ENCODE measurements at regions not wholly inside any gene's neighbourhood (a gene's known extent, or its start where the extent isn't known, plus 50 kb on each side); places are given as distances from the start of the nearest gene placed in this dataset.

DNA sequence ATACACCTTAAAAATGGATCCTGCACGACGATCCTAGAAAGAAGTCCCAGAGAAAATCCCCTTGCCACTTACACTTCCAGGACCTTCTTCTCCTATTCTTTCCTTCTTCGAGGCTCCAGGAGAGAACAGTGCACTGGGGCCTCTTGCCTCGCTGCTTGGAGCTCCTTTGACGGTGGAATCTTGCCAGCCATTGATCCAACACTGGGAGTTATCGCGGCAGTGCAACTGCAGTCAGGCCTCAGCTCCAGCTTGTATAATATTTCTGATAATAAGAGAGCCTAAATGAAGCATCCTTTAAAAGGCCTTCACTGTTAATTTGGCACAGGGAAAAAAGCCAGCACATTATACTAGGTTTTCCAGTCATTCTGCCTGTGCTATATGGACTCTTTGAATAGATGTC, 216.9 kb upstream of the PARD3B start:
- DNase-seq (ENCODE audit: low spot score) (no peak), ATAC-seq (no peak)
- intact Hi-C loops (cut with DNase I): loop anchor here (10.0 kb wide), 1 partner anchor 366 kb away; no protein-coding TSS in a partner anchor

DNA sequence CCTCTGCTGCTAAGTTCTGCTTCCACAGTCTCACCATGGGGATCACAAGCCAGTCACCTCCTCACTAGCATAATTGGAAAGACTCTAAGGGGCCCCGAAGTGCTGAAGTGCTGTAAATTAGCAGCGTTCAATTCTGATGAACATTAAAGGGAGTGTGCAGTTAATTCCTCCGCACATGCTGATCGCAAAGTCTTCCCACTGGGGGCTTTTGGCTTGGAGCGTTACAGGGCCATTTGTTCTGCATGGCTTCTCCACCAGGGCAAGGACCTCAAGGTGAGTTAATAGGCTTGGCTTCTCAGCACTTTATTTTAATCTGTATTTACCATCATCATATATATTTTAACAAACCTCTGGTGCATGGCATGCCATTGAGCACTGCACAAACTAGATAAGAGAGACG, 216.3 kb upstream of the PARD3B start:
- no peak for ATAC-seq
- no peak for DNase-seq (ENCODE audit: low spot score)
- intact Hi-C loops (cut with DNase I): loop anchor here (10.0 kb wide), 1 partner anchor 366 kb away; no protein-coding TSS in a partner anchor

DNA sequence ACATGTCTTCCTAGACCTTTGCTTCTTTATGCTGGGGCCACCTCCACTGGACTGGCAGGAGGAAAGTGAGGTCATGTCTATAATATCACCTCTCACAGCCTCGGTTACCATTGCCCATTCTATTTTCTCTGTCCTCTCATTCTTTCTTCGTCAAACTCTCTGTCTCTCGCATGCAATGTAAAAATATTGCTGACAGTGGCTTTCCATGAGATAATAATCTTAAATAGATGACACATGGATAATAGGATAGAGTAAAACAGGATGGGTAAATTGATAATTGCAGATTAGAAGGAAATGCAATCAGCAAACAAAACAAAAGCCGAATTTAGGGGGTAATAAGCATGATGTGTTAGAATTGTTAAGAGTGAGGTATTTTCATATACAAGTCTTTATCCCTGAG, 215.7 kb upstream of the PARD3B start:
- intact Hi-C loops (cut with DNase I): loop anchor here (10.0 kb wide), 1 partner anchor 365 kb away; no protein-coding TSS in a partner anchor
- DNase-seq (ENCODE audit: low spot score): no peak
- ATAC-seq: no peak

DNA sequence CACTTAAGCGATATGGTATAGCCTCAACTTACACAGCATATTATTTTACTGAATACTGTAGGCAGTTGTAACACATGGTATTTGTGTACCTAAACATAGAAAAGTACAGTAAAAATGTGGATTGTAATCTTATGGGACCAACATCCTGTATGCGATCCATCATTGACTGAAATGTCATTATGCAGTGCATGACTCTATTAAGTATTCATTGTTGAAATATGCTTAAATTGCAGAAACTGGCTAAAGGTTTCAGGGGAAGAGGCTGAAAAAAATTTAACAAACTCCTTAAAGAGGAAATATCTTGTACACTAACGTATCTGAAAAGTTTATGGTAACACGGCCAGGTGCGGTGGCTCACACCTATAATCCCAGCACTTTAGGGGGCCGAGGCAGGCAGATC, 214.1 kb upstream of the PARD3B start:
- DNase-seq (ENCODE audit: low spot score): no peak
- intact Hi-C loops (cut with DNase I): loop anchor here (5.0 kb wide), 1 partner anchor 1351 kb away; the partner anchor contains the start of gene NRP2
- no peak for ATAC-seq

DNA sequence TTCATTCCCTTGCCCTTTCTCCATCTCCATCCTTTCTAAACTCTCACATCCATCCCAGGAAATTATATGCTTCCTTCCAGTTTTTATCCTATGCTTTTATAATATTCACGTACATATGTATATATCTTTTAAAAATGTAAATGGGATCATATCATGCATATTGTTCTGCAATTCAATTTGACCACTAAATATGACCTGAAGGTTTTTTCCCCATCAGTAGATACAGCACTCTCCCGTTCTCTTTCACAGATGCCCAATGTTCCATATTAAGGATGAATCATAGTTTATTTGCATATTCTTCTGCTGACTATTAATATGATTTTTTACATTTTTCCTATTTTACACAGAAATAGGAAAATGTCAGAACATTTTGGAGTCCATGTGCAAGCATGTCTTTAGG, 213.3 kb upstream of the PARD3B start:
- DNase-seq (ENCODE audit: low spot score) (no peak), ATAC-seq (no peak)
- intact Hi-C loops (cut with DNase I): loop anchor here (5.0 kb wide), 1 partner anchor 1350 kb away; the partner anchor contains the start of gene NRP2

DNA sequence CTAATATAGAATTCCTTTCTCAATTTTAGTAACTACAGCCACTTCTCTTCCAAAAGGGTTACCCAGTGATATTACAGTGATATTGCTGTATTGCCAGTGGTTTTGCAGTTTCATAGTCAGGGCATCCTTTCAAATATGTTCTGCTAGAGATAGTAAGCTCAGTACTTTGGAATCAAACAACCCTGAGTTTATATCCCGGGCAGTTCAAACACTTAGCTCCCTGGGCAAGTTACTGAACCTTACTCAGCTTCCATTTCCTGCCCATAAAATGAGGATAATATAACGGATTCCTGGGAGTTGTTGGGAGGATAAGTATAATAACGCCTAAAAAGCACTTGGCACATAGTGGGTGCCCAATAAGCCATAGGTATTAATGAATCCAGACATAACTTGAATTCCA, 212.6 kb upstream of the PARD3B start:
- ATAC-seq (no peak), DNase-seq (ENCODE audit: low spot score) (no peak)
- intact Hi-C loops (cut with DNase I): loop anchor here (5.0 kb wide), 1 partner anchor 1350 kb away; the partner anchor contains the start of gene NRP2

DNA sequence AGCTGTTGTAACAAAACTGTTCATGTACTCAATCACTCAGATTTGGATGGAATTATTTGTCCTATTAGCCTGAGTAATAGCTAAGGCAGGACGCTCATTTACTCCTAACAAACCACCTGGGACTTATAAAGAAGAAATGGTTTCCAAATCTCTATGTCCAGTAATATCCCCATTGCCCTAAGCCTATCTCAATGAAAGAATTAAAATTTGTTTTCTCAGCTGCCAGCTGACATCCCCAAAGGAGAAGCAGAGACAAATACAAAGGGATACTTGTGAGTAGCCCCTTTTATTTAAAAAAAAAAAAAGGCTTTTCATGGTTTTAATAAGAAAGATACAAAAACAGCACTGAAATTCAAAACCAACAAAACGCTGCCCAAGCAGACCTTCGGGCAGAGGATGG, 211.4 kb upstream of the PARD3B start:
- ATAC-seq: peak; percentile 91
- DNase-seq (ENCODE audit: low spot score): no peak
- intact Hi-C loops (cut with DNase I): loop anchor here (5.0 kb wide), 1 partner anchor 1348 kb away; the partner anchor contains the start of gene NRP2

DNA sequence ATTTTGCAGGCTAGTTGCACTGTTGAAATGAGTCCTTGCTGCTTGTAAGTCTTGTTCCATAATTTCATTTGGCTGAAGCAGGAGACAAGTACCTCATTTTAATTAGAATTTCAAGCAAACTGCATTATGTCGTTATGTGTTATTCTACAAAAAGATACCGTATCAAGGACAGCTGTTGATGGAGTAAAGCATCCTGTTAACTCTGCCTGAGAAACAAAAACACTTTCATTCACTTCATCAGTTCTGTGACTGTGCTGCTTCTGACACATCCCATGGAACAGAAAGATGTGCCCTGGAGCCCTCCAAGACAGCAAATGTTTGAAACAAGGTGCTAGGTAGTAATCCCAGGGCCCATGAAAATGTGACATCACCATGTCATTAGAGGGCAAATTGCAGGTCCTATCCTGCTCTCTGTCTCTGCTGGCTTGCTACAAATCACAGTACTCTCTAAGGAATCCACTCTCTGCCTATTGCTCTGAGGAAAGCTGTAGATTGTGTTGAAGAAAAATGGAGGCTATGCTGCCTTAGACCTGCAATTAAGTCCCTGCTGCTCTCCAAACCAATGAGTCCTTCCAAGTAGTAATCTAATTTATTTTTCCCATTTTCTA, 209.7 kb upstream of the PARD3B start:
- no peak for ATAC-seq
- DNase-seq (ENCODE audit: low spot score): no peak
- intact Hi-C loops (cut with DNase I): no loop called here

DNA sequence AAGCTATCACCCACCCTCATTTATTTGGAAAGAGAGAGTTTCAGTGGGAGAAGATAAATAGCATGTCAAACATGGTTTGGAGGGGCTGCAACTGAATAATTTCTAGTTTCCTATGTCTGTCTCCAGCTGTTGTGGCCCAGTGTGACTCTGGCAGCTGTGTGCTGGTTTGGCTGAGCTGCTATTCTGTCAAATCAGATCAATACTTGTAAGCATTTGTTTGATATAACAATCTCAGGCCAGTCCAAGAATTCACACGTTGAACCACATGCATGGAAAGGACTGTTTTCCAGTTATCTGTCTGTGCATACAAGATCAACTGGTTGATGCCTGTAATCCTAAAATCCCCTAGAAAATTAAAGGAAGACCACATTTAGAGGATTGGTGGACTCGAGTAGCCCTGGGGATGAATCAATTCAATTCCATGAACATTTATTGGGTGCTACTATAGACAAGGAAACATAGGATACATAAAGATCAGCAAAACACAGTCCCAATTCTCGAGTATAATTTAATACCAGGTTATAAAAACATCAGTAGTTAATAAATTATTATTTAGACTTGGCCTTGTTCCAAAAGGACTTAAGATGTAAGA, 209.0 kb upstream of the PARD3B start:
- no peak for DNase-seq (ENCODE audit: low spot score)
- no peak for ATAC-seq
- intact Hi-C loops (cut with DNase I): no loop called here

DNA sequence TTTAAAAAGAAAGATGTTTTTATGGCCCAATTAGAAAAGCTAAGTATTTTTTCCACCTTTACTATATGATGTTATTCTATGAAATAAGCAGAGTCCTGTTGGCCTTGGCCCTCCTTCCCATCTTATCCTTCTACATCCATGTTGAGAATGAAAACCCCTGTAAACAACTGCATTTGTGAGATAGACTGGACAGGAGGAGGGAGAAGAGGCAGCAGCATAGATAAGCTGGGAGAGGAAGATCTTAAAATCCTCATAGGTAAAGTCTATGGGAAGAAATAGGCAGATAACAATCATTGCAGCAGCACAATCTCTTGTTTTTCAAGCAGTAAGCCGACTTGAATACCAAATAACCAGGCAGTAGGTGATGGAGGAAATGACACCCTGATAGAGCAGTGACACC, 207.6 kb upstream of the PARD3B start:
- ATAC-seq: no peak
- no peak for DNase-seq (ENCODE audit: low spot score)
- intact Hi-C loops (cut with DNase I): no loop called here

DNA sequence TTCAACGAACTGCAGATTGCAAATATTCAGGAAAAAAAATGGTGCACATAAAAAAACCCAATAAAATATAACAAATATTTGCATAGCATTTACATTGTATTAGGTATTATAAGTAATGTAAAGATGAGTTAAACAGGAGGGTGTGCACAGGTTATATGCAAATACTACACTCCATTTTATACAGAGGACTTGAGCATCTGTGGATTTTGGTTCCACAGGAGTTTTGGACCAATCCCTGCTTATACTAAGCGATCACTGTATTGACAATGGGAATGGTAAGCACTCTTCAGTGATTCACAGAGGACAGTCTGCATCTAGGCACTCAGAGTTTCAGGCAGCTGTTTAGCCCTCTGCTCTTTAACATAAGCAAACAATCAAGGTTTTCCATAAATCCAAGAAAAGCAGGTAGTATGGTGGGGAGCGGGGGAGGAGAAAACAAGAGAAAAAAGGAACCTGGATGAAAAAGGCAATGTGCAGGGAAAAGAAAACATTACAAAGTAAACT, 206.0 kb upstream of the PARD3B start:
- intact Hi-C loops (cut with DNase I): no loop called here
- no peak for ATAC-seq
- no peak for DNase-seq (ENCODE audit: low spot score)

DNA sequence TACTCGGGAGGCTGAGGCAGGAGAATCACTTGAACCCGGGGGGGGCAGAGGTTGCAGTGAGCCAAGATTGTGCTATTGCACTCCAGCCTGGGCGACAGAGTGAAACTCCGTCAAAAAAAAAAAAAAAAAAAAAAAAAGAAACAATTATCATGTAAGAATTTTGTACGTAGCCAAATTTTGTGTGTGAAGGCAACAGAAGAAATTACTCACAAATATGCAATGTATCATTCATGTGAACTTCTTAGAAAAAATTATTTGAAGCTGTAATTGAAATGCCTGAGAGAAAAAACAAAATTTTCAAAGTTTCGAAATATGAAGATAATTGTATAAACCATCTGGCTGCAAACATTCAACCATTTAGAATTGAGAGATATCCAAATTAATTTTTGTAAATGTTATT, 204.8 kb upstream of the PARD3B start:
- intact Hi-C loops (cut with DNase I): no loop called here
- no peak for DNase-seq (ENCODE audit: low spot score)
- no peak for ATAC-seq

DNA sequence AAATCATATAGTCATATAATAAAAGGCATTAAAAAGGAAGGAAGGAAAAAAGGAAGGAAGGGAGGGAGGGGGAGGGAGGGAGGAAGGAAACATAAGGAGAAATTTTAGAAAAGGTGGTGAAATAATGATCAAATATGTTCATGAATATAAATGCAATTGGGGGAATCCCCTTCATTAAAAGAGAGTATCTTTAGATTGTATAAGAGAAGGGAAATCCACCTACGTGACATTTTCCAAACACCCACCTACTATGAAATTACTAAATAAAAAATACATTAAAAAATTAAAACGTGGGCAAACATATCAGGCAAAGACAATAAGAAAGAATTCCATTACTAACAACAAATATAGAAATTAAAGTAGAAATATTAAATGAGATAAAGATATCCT, 203.4 kb upstream of the PARD3B start:
- intact Hi-C loops (cut with DNase I): no loop called here
- ATAC-seq (no peak), DNase-seq (ENCODE audit: low spot score) (no peak)

DNA sequence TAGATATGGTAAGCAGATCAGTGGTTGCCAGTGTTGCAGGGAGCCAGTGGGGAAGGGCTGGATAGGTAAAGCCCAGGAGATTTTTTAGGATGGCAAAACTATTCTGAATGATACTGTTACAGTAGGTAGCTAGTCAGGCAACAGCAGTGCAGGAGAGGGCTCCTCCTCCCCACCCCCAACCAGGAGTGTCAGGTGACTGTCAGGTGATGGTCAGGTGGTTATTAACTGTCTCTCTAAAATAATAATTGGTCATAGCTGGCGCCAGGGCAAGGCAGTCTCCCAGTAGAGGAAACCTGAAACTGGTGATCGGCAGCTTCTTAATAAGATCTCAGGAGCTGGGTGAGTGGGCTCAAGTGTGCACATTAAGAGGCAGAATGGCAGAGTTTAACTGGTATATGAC, 201.6 kb upstream of the PARD3B start:
- intact Hi-C loops (cut with DNase I): no loop called here
- no peak for DNase-seq (ENCODE audit: low spot score)
- no peak for ATAC-seq

DNA sequence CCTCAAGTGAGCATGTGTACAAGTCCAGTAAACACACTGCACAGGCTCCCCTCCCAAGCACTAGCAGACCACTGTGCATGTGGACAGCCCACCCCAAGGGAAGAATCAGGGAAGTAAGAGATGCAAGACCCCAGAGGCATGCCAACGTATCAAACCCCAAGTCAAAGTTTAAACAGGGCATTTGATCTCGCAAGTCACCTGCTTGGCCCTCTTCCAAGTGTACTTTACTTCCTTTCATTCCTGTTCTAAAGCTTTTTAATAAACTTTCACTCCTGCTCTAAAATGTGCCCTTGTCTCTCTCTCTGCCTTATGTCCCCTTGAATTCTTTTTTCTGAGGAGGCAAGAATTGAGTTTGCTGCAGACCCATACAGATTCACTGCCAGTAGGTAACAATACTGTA, 201.2 kb upstream of the PARD3B start:
- ATAC-seq: no peak
- intact Hi-C loops (cut with DNase I): no loop called here

DNA sequence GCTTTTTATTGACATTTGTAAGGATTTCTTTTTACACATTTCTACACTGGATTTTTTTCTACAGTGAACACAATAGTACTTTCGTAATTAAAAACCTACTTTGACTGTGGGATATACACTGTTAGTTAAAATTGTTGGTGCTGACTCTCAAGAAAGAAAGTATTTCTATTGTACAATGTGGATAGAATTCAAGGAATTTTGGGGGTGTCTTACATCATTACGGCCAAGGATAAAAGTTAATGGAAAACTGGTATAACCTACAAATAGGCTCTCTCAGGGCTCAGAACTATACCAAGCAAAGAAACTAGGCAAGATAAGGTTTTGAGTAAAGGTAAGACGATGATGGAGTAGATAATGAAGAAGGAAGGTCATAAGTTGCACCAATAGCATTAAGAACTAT, 198.4 kb upstream of the PARD3B start:
- DNase-seq (ENCODE audit: low spot score): no peak
- intact Hi-C loops (cut with DNase I): no loop called here
- no peak for ATAC-seq

More for the DNA sequence above, 201.2 kb upstream of the PARD3B start:
- no peak for DNase-seq (ENCODE audit: low spot score)

DNA sequence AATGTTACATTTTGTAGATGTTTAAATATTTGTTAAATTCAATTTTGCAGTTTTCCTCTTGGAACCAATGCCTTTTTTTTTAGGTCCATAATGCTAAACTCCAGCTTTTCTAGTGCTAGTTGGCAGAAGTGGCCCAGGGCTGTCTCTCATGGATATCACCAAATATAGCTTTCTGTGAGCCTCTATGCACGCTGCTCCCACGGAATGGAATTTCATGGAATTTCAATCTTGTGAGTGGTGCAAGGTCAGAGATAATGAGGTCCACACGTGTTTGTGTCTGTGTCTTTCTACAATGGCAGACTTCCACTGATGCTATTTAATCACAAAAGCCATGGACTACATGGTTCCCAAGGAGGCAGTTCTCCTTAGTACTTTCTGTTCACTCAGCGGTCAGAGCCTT, 191.5 kb upstream of the PARD3B start:
- no peak for ATAC-seq

DNA sequence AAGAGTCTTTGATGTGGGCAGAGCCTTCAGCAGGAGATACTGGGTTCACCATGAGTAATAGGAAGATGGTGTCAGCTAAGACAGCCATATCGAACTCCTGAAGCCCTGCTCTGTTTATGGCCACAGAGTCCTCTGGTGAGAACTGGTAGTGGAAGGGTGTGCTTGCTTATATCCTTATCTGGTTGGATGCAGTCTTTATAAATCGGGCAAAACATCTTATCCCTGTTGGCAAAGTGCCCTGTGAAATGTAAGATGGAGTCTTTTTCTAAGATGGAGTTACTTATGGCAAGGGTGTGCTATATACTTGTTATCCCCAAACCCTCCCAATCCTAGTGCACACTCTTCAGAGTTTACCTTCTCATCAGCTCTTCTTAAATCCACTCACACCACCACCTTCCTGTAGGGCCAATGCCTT, 190.8 kb upstream of the PARD3B start:
- intact Hi-C loops (cut with DNase I): no loop called here
- no peak for ATAC-seq
- no peak for DNase-seq (ENCODE audit: low spot score)

More for the DNA sequence above, 191.5 kb upstream of the PARD3B start:
- intact Hi-C loops (cut with DNase I): no loop called here
- no peak for DNase-seq (ENCODE audit: low spot score)

DNA sequence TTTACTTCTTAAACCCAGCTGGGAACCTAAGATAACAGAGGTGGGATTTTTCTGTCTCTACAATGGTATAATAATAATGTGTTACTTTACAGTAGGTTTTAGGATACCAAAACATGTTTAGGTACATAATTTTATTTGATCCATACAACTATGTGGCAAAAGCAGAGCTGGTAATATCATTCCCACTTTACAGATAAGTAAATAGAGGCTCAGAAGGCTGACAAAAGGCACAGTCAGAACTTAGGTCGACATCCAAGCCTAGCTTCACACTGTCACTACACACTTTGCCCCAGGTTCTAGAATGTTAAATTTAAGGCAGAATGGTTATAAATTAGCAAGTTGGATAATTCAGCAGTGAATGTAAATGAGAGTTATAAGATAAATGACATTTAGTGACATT, 189.6 kb upstream of the PARD3B start:
- ATAC-seq (no peak), DNase-seq (ENCODE audit: low spot score) (no peak)
- intact Hi-C loops (cut with DNase I): no loop called here

DNA sequence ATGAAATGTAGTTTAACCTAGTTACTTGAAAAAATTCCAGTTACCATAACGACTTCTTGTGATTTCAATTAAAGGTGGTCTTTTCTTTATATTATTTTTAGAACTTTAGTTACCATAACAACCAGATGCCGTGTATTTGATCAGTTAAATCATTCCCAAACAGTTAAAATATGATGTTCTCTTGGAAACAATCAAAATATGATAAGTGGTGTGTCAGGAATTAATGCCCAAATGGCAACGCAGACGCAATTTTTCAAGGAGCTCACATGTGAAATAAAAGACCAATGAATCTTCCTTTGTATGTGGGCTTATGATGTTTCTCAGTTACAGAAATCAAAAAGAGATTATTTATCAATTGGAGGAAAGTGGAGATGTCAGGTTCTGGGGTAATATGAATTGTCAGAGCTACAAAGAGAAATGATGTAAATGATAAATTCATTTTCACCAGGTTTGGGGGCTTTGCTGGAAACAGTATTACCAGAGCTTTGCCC, 189.1 kb upstream of the PARD3B start:
- ATAC-seq (no peak), DNase-seq (ENCODE audit: low spot score) (no peak)
- intact Hi-C loops (cut with DNase I): no loop called here
